DND-41 (cell line): ENCODE measurements at regions not wholly inside any gene's neighbourhood (a gene's known extent, or its start where the extent isn't known, plus 50 kb on each side); places are given as distances from the start of the nearest gene placed in this dataset.

ENCODE experiments used
- CTCF ChIP-seq: IDR thresholded peaks from 2 replicates; pipeline ENCODE4 v1.5.1; 2012; ENCODE audit warnings: borderline replicate concordance, low read length, moderate library complexity, mild to moderate bottlenecking; ENCODE audit not compliant: poor library complexity, severe bottlenecking; ENCODE audit errors: extremely low read depth
- EZH2 ChIP-seq: IDR thresholded peaks from 3 replicates; pipeline ENCODE4 v1.6.1; 2012; ENCODE audit warnings: borderline replicate concordance, low read depth, mild to moderate bottlenecking, moderate library complexity, low read length, inconsistent platforms; ENCODE audit not compliant: severe bottlenecking

- TF ChIP-seq CTCF (no peak), EZH2 (no peak)
Observed at GRCh38 chr2:176445956-176446355, 176.7 kb downstream of the MTX2 start.
